ENCODE measurements at regions not wholly inside any gene's neighbourhood (a gene's known extent, or its start where the extent isn't known, plus 50 kb on each side); places are given as distances from the start of the nearest gene placed in this dataset.

GRCh38 chr6:104013312-104013971, 846.3 kb downstream of the HACE1 start (continued):
- no peak for TF ChIP-seq AFF4 (CRISPR knock-in tag; IDR thresholded peaks at IDR 0.05)

DNA sequence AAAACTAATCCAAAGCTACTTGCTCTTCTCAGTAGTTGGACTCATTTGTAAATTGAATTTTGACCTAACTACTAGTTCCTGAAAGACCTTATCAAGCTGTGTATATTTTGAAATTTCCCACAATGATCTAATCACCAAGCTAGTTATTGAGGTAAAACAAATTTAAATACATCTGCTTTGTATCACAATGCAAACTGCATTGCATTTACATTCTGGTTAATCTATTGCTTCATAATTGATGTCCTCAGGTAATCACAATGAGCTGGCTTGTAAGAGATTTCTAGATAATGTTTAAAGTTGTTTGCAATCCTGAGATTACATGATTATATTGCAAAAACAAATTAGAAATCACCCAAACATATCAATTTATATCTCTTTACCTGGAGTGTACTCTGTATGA, 848.8 kb downstream of the HACE1 start:
- DNase-seq (ENCODE audit: extremely low read depth in 1 of 4, low spot score in 3 of 4) (no peak), ATAC-seq (no peak), FAIRE-seq (no peak)
- in situ Hi-C loops (cut with MboI) = no loop called here
- POLR2A ChIA-PET = no interaction called here
- Histone ChIP-seq H3K4me2 (ENCODE audit: insufficient read depth, low read length) (no peak overlapping the region), H3K9me3 (replicated peaks; ENCODE audit: control insufficient read depth, insufficient read depth, low read depth, low read length) (no peaks in the 10 kb centered on the region), H2AFZ (ENCODE audit: low read depth, low read length) (no peak overlapping the region), H3K4me3 (no peak overlapping the region), H4K20me1 (replicated peaks; ENCODE audit: control insufficient read depth, insufficient read depth, low read length) (no peaks in the 10 kb centered on the region), H3K27me3 (ENCODE audit: control insufficient read depth in 2 of 2, insufficient read depth in 2 of 2, low read length in 2 of 2) (no peaks in the 10 kb centered on the region), H3K79me2 (ENCODE audit: control insufficient read depth, insufficient read depth, low read length) (no peaks in the 10 kb centered on the region), H3K9ac (ENCODE audit: insufficient read depth in 1 of 2, low read depth in 2 of 2, low read length in 2 of 2) (no peak overlapping the region), H3K4me1 (replicated peaks in 1 of 2; ENCODE audit: control insufficient read depth in 2 of 2, insufficient read depth in 2 of 2, low read length in 2 of 2) (no peaks in the 10 kb centered on the region), H3K9me1 (ENCODE audit: control insufficient read depth, insufficient read depth, low read length) (no peaks in the 10 kb centered on the region), H3K36me3 (ENCODE audit: control insufficient read depth, insufficient read depth, low read length) (no peaks in the 10 kb centered on the region), H3K27ac (ENCODE audit: extremely low read depth, low read depth, low read length) (no peak overlapping the region)
- CTCF ChIA-PET (ENCODE audit: low intra/inter-chr PET ratio) = no interaction called here
- BruUV-seq (replicated peaks) = no TSS peak
- TF ChIP-seq, protein P1, sequence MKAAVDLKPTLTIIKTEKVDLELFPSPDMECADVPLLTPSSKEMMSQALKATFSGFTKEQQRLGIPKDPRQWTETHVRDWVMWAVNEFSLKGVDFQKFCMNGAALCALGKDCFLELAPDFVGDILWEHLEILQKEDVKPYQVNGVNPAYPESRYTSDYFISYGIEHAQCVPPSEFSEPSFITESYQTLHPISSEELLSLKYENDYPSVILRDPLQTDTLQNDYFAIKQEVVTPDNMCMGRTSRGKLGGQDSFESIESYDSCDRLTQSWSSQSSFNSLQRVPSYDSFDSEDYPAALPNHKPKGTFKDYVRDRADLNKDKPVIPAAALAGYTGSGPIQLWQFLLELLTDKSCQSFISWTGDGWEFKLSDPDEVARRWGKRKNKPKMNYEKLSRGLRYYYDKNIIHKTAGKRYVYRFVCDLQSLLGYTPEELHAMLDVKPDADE (conservative IDR thresholded peaks at IDR 0.05; ENCODE audit: control insufficient read depth, low read depth, low read length) = no peak
- TF ChIP-seq KDM2B (CRISPR knock-in tag; IDR thresholded peaks at IDR 0.05) = no peak
- TF ChIP-seq ZNF121 (CRISPR knock-in tag; conservative IDR thresholded peaks at IDR 0.05) = no peak
- no peak for TF ChIP-seq DPF2 (IDR thresholded peaks at IDR 0.05)
- intact Hi-C loops (cut with micrococcal nuclease) = no loop called here
